Ishikawa (cell line): ENCODE measurements at regions not wholly inside any gene's neighbourhood (a gene's known extent, or its start where the extent isn't known, plus 50 kb on each side); places are given as distances from the start of the nearest gene placed in this dataset.

ENCODE experiments used
- CEBPB ChIP-seq: IDR thresholded peaks from 2 replicates; pipeline ENCODE4 v1.6.1; 2012
- CREB1 ChIP-seq: IDR thresholded peaks from 2 replicates; pipeline ENCODE4 v1.6.1; 2012; ENCODE audit warnings: low read depth
- EGR1 ChIP-seq: IDR thresholded peaks from 2 replicates; pipeline ENCODE4 v1.6.1; 2012
- EP300 ChIP-seq: IDR thresholded peaks from 2 replicates; pipeline ENCODE4 v1.6.1; 2012; ENCODE audit warnings: borderline replicate concordance
- FOXM1 ChIP-seq: IDR thresholded peaks from 2 replicates; pipeline ENCODE4 v1.6.1; 2012; ENCODE audit warnings: low read depth, borderline replicate concordance
- NFIC ChIP-seq: IDR thresholded peaks from 2 replicates; pipeline ENCODE4 v1.6.1; 2012
- RAD21 ChIP-seq: IDR thresholded peaks from 2 replicates; pipeline ENCODE4 v1.6.1; 2012; ENCODE audit warnings: low read depth
- TAF1 ChIP-seq: IDR thresholded peaks from 2 replicates; pipeline ENCODE4 v1.6.1; 2012; ENCODE audit warnings: low read depth, mild to moderate bottlenecking
- TCF12 ChIP-seq: IDR thresholded peaks from 2 replicates; pipeline ENCODE4 v1.6.1; 2012; ENCODE audit warnings: low read depth
- TEAD4 ChIP-seq: IDR thresholded peaks from 2 replicates; pipeline ENCODE4 v1.6.1; 2012
- YY1 ChIP-seq: IDR thresholded peaks from 2 replicates; pipeline ENCODE4 v1.6.1; 2012; ENCODE audit warnings: low read depth
- ZBTB7A ChIP-seq: IDR thresholded peaks from 2 replicates; pipeline ENCODE4 v1.6.1; 2012; ENCODE audit warnings: low read depth
- TF ChIP-seq, protein P1 (sequence below): IDR thresholded peaks from 2 replicates; pipeline ENCODE4 v1.6.1; 2012
- TF ChIP-seq, protein P2 (sequence below): IDR thresholded peaks from 2 replicates; pipeline ENCODE4 v1.6.1; 2012; ENCODE audit warnings: low read depth, mild to moderate bottlenecking
- TF ChIP-seq, protein P3 (sequence below): IDR thresholded peaks from 2 replicates; pipeline ENCODE4 v1.6.1; 2012

DNA sequence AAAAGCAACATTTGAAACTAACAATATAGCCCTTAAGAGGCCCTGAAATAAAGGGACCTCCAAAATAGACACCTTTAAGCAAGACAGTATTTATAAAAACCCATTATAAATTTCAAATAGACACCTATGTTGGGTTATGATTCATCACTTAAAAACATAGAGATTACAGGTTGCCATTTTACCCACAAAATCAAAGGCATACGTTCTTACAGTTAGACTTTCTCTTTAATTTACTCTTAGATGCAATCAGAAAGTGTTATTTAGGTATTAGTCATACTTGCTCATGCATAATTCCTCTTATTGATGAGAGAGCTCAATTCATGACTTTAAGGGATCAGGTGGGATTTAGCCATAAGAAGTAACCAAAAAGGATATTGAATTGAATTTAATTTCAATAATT is 51.5 kb upstream of the TMEM200A start:
- TF ChIP-seq YY1 (no peak), TCF12 (no peak), FOXM1 (no peak), RAD21 (no peak), TAF1 (no peak), CEBPB (no peak), TEAD4 (no peak), NFIC (no peak), CREB1 (no peak), EP300 (no peak), ZBTB7A (no peak), EGR1 (no peak)
- TF ChIP-seq, protein P1, sequence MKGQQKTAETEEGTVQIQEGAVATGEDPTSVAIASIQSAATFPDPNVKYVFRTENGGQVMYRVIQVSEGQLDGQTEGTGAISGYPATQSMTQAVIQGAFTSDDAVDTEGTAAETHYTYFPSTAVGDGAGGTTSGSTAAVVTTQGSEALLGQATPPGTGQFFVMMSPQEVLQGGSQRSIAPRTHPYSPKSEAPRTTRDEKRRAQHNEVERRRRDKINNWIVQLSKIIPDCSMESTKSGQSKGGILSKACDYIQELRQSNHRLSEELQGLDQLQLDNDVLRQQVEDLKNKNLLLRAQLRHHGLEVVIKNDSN: no peak
- TF ChIP-seq, protein P2, sequence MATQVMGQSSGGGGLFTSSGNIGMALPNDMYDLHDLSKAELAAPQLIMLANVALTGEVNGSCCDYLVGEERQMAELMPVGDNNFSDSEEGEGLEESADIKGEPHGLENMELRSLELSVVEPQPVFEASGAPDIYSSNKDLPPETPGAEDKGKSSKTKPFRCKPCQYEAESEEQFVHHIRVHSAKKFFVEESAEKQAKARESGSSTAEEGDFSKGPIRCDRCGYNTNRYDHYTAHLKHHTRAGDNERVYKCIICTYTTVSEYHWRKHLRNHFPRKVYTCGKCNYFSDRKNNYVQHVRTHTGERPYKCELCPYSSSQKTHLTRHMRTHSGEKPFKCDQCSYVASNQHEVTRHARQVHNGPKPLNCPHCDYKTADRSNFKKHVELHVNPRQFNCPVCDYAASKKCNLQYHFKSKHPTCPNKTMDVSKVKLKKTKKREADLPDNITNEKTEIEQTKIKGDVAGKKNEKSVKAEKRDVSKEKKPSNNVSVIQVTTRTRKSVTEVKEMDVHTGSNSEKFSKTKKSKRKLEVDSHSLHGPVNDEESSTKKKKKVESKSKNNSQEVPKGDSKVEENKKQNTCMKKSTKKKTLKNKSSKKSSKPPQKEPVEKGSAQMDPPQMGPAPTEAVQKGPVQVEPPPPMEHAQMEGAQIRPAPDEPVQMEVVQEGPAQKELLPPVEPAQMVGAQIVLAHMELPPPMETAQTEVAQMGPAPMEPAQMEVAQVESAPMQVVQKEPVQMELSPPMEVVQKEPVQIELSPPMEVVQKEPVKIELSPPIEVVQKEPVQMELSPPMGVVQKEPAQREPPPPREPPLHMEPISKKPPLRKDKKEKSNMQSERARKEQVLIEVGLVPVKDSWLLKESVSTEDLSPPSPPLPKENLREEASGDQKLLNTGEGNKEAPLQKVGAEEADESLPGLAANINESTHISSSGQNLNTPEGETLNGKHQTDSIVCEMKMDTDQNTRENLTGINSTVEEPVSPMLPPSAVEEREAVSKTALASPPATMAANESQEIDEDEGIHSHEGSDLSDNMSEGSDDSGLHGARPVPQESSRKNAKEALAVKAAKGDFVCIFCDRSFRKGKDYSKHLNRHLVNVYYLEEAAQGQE: no peak
- TF ChIP-seq, protein P3, sequence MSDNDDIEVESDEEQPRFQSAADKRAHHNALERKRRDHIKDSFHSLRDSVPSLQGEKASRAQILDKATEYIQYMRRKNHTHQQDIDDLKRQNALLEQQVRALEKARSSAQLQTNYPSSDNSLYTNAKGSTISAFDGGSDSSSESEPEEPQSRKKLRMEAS: no peak

DNA sequence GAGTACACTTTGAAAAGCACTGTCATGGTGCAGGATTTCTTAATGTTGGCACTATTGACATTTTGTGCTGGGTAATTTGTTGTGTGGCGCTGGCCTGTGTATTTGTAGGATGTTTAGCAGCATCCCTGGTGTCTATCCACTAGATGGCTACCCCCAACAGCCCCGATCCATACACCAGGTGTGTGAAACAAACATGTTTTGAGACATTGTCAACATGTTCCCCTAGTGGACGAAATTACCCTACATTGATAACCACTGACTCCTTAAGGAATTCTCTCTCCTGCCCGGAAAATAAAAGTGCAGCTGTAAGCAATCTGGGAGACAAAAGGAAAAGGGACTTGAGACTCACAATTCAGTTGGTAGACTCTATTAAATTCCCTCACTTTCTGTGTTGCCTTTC is 52.6 kb upstream of the TMEM200A start:
- TF ChIP-seq ZBTB7A: no peak
- TF ChIP-seq CEBPB: no peak
- no peak for TF ChIP-seq TAF1
- TF ChIP-seq, protein P3: no peak
- no peak for TF ChIP-seq TEAD4
- TF ChIP-seq, protein P1: no peak
- TF ChIP-seq NFIC: no peak
- no peak for TF ChIP-seq CREB1
- no peak for TF ChIP-seq EGR1
- no peak for TF ChIP-seq TCF12
- TF ChIP-seq YY1: no peak
- TF ChIP-seq FOXM1: no peak
- no peak for TF ChIP-seq EP300
- TF ChIP-seq, protein P2: no peak
- TF ChIP-seq RAD21: no peak

DNA sequence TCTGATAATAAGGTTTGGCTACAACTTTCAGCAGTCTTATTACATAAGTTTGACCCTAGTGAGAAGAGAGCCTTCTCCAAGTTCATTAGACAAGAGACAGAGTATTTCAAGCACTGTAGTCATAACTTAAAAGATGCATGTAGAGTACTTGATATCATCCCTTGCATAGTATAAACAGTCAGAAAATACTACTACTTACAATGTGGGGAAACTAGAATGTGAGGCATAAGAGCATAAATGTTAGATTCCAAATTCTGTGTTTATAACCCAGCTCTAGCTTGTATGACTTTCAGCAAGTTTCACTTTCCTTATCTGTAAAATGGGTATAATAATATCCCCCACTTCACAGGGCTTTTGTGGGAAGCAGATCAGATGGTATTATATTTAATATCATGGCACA is 56.8 kb upstream of the TMEM200A start:
- TF ChIP-seq TCF12: no peak
- TF ChIP-seq, protein P2: no peak
- no peak for TF ChIP-seq TEAD4
- no peak for TF ChIP-seq YY1
- no peak for TF ChIP-seq TAF1
- TF ChIP-seq FOXM1: no peak
- no peak for TF ChIP-seq CREB1
- TF ChIP-seq, protein P1: no peak
- TF ChIP-seq ZBTB7A: no peak
- TF ChIP-seq EGR1: no peak
- TF ChIP-seq, protein P3: no peak
- no peak for TF ChIP-seq NFIC

DNA sequence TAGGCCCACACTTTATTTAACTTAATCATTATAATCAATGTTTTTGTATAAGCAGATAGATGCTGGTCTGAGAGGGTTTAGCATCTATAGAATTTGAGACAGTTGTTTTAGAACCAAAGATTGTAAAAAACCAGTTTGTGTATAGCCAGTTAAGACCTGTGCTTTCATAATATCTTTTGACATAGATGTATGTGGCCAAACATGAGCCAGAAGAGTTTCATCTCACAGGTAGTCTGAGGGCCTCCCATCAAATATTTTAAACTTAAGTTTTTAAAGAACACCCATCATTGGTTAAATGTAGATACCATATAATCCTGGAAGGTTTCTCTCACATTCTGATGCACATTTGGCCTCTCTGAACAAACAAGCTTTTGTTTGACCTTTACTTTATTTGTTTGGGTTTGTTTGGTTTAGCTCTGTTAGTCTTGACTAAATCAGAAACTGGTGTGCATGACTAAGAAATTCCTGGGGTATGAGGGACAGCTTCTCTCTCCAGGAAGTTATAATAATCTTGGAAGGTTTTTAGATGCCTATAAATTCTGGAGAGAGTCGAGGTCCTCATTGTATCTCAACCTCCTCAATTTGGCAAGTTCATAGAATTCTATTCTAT is 58.0 kb upstream of the TMEM200A start:
- TF ChIP-seq EP300 (no peak), TEAD4 (no peak), NFIC (no peak), ZBTB7A (no peak), YY1 (no peak), CEBPB (no peak), EGR1 (no peak), RAD21 (no peak), CREB1 (no peak), TAF1 (no peak)
- TF ChIP-seq, protein P2: no peak
- TF ChIP-seq, protein P3: no peak
- TF ChIP-seq, protein P1: no peak
